ENCODE measurements at regions not wholly inside any gene's neighbourhood (a gene's known extent, or its start where the extent isn't known, plus 50 kb on each side); places are given as distances from the start of the nearest gene placed in this dataset.
"Not testable (repeated sequence)": the region's sequence is repeated elsewhere in the genome, so short reads cannot be mapped to it uniquely, and the experiment has no call there.

- peak; percentile 1 for DNase-seq (ENCODE audit: low read depth)
Measured at GRCh38 chr4:34271479-34272355, 1972.6 kb downstream of the ARAP2 start.

GRCh38 chr4:34279011-34279410 is 1965.3 kb downstream of the ARAP2 start:
- no peak for DNase-seq (ENCODE audit: low read depth)

GRCh38 chr4:34280131-34280530 is 1964.2 kb downstream of the ARAP2 start:
- DNase-seq (ENCODE audit: low read depth) = no peak

- no peak for DNase-seq (ENCODE audit: low read depth)
Measured at GRCh38 chr4:34281826-34282225, 1962.5 kb downstream of the ARAP2 start.

- no peak for DNase-seq (ENCODE audit: low read depth)
Measured at GRCh38 chr4:34289489-34289888, 1954.8 kb downstream of the ARAP2 start.

GRCh38 chr4:34289962-34290361 is 1954.4 kb downstream of the ARAP2 start:
- DNase-seq (ENCODE audit: low read depth) = no peak

GRCh38 chr4:34293459-34293858 is 1950.9 kb downstream of the ARAP2 start:
- DNase-seq (ENCODE audit: low read depth) = no peak

GRCh38 chr4:34309383-34309906 is 1934.9 kb downstream of the ARAP2 start:
- DNase-seq (ENCODE audit: low read depth) = no peak

GRCh38 chr4:34318773-34319172 is 1925.5 kb downstream of the ARAP2 start:
- DNase-seq (ENCODE audit: low read depth) = no peak

- DNase-seq (ENCODE audit: low read depth) = no peak
Measured at GRCh38 chr4:34323549-34324320, 1920.6 kb downstream of the ARAP2 start.

GRCh38 chr4:34328939-34329338 is 1915.4 kb downstream of the ARAP2 start:
- no peak for DNase-seq (ENCODE audit: low read depth)

GRCh38 chr4:34335156-34335555 is 1909.2 kb downstream of the ARAP2 start:
- DNase-seq (ENCODE audit: low read depth) = not testable (repeated sequence)

GRCh38 chr4:34335556-34335955 is 1908.8 kb downstream of the ARAP2 start:
- DNase-seq (ENCODE audit: low read depth) = not testable (repeated sequence)

- no peak for DNase-seq (ENCODE audit: low read depth)
Measured at GRCh38 chr4:34362654-34363053, 1881.7 kb downstream of the ARAP2 start.

GRCh38 chr4:34363842-34364241 is 1880.5 kb downstream of the ARAP2 start:
- no peak for DNase-seq (ENCODE audit: low read depth)

- no peak for DNase-seq (ENCODE audit: low read depth)
Measured at GRCh38 chr4:34365946-34366345, 1878.4 kb downstream of the ARAP2 start.

- no peak for DNase-seq (ENCODE audit: low read depth)
Measured at GRCh38 chr4:34371676-34372075, 1872.6 kb downstream of the ARAP2 start.

- no peak for DNase-seq (ENCODE audit: low read depth)
Measured at GRCh38 chr4:34372815-34373214, 1871.5 kb downstream of the ARAP2 start.

GRCh38 chr4:34373456-34373855 is 1870.9 kb downstream of the ARAP2 start:
- no peak for DNase-seq (ENCODE audit: low read depth)

GRCh38 chr4:34412233-34412632 is 1832.1 kb downstream of the ARAP2 start:
- DNase-seq (ENCODE audit: low read depth) = no peak

- DNase-seq (ENCODE audit: low read depth) = no peak
Measured at GRCh38 chr4:34412911-34413310, 1831.4 kb downstream of the ARAP2 start.

GRCh38 chr4:34417160-34417559 is 1827.2 kb downstream of the ARAP2 start:
- DNase-seq (ENCODE audit: low read depth) = no peak

- no peak for DNase-seq (ENCODE audit: low read depth)
Measured at GRCh38 chr4:34419871-34420270, 1824.4 kb downstream of the ARAP2 start.

Measured in renal cortical epithelial cell (primary cell).